Suprapubic skin (tissue), 4 donors: ENCODE measurements at regions not wholly inside any gene's neighbourhood (a gene's known extent, or its start where the extent isn't known, plus 50 kb on each side); places are given as distances from the start of the nearest gene placed in this dataset.

Experiments
- DNase-seq, 2 donors: peaks; one replicate each; pipeline ENCODE4 v3.0.0-alpha.2; 2019; ENCODE audit warnings: low spot score in 2 of 2
- H3K27ac ChIP-seq: fragments of 200-600 bp; sonication (generic); one replicate; pipeline ENCODE4 v1.5.1; 2019
- H3K27me3 ChIP-seq: fragments of 200-600 bp; sonication (generic); one replicate; pipeline ENCODE4 v1.5.1; 2019
- H3K36me3 ChIP-seq: fragments of 200-600 bp; sonication (generic); one replicate; pipeline ENCODE4 v1.5.1; 2019
- H3K4me1 ChIP-seq: fragments of 200-600 bp; sonication (generic); one replicate; pipeline ENCODE4 v1.5.1; 2019
- H3K4me3 ChIP-seq: fragments of 200-600 bp; sonication (generic); one replicate; pipeline ENCODE4 v1.5.1; 2019; ENCODE audit warnings: mild to moderate bottlenecking
- H3K9me3 ChIP-seq: fragments of 200-600 bp; sonication (generic); one replicate; pipeline ENCODE4 v1.5.1; 2019
- CTCF ChIP-seq, 2 donors: fragments of 200-600 bp in 1 of 2; fragments of 450-650 bp in 1 of 2; sonication (generic) in 1 of 2; IDR thresholded peaks; one replicate each; pipeline ENCODE4 v1.5.1; 2016 to 2019; ENCODE audit warnings: antibody characterized with exemption in 2 of 2, mild to moderate bottlenecking in 1 of 2, moderate library complexity in 1 of 2
- EP300 ChIP-seq: sonication (generic); formaldehyde crosslinking; IDR thresholded peaks from one replicate; pipeline ENCODE4 v1.6.1; 2017; ENCODE audit warnings: antibody characterized with exemption
- POLR2A ChIP-seq, 2 donors: fragments of 450-650 bp; IDR thresholded peaks; one replicate each; pipeline ENCODE4 v1.6.1; 2017; ENCODE audit warnings: antibody characterized with exemption in 2 of 2, mild to moderate bottlenecking in 2 of 2, moderate library complexity in 2 of 2
- POLR2AphosphoS5 ChIP-seq, 3 donors: sonication (generic); formaldehyde crosslinking; IDR thresholded peaks; one replicate each; pipeline ENCODE4 v1.6.1; 2017; ENCODE audit warnings: antibody characterized with exemption in 3 of 3
- WGBS: methylation state at CpG from one replicate; pipeline ENCODE4 v1.1.5; 2018; 5-methylcytosine and 5-hydroxymethylcytosine counted together

- DNase-seq, result no peak
- Histone ChIP-seq H3K9me3 (no peaks in the 10 kb centered on the region), H3K4me1 (no peaks in the 10 kb centered on the region), H3K27ac (no peak overlapping the region), H3K27me3 (no peaks in the 10 kb centered on the region), H3K36me3 (no peaks in the 10 kb centered on the region), H3K4me3 (no peak overlapping the region)
- no peak for TF ChIP-seq POLR2A (IDR thresholded peaks at IDR 0.05)
- no peak for TF ChIP-seq CTCF (IDR thresholded peaks at IDR 0.05)
- no peak for TF ChIP-seq EP300
- no peak for TF ChIP-seq POLR2AphosphoS5 (IDR thresholded peaks at IDR 0.05)
Measured at GRCh38 chr3:154990543-154990942, 89.6 kb upstream of the MME start.

- no peak overlapping the region for H3K4me3 ChIP-seq
- H3K4me1 ChIP-seq, result no peaks in the 10 kb centered on the region
- no peak overlapping the region for H3K27ac ChIP-seq
- TF ChIP-seq CTCF (IDR thresholded peaks at IDR 0.05), result no peak
- no peaks in the 10 kb centered on the region for H3K9me3 ChIP-seq
- no peaks in the 10 kb centered on the region for H3K36me3 ChIP-seq
- no peaks in the 10 kb centered on the region for H3K27me3 ChIP-seq
- WGBS, result 91% methylated on average over 1 of the region's 1 CpG
- DNase-seq, result no peak
Measured at GRCh38 chr3:154987846-154988245, 92.3 kb upstream of the MME start.

- Histone ChIP-seq H3K4me3 (no peak overlapping the region), H3K9me3 (no peaks in the 10 kb centered on the region), H3K36me3 (no peaks in the 10 kb centered on the region), H3K27me3 (no peaks in the 10 kb centered on the region), H3K27ac (no peak overlapping the region), H3K4me1 (no peaks in the 10 kb centered on the region)
- no peak for TF ChIP-seq EP300
- no peak for TF ChIP-seq CTCF (IDR thresholded peaks at IDR 0.05)
- no peak for TF ChIP-seq POLR2A (IDR thresholded peaks at IDR 0.05)
- TF ChIP-seq POLR2AphosphoS5 (IDR thresholded peaks at IDR 0.05), result no peak
- no peak for DNase-seq
- 37% methylated on average over 1 of the region's 1 CpG for WGBS
Measured at GRCh38 chr3:154981664-154982063, 98.5 kb upstream of the MME start.

- TF ChIP-seq CTCF (IDR thresholded peaks at IDR 0.05) (no peak), EP300 (no peak), POLR2A (IDR thresholded peaks at IDR 0.05) (no peak), POLR2AphosphoS5 (IDR thresholded peaks at IDR 0.05) (no peak)
- H3K27ac ChIP-seq, result no peak overlapping the region
- DNase-seq, result no peak
- no peaks in the 10 kb centered on the region for H3K4me1 ChIP-seq
- H3K9me3 ChIP-seq, result no peaks in the 10 kb centered on the region
- no peak overlapping the region for H3K4me3 ChIP-seq
- no peaks in the 10 kb centered on the region for H3K27me3 ChIP-seq
- no peaks in the 10 kb centered on the region for H3K36me3 ChIP-seq
Measured at GRCh38 chr3:154981201-154981600, 98.9 kb upstream of the MME start.

GRCh38 chr3:154979331-154979730, 100.8 kb upstream of the MME start:
- H3K36me3 ChIP-seq, result no peaks in the 10 kb centered on the region
- 81% methylated on average over 5 of the region's 5 CpGs for WGBS
- no peak overlapping the region for H3K27ac ChIP-seq
- H3K4me3 ChIP-seq, result no peak overlapping the region
- DNase-seq, result no peak
- H3K4me1 ChIP-seq, result no peaks in the 10 kb centered on the region
- H3K9me3 ChIP-seq, result no peaks in the 10 kb centered on the region
- TF ChIP-seq POLR2A (IDR thresholded peaks at IDR 0.05), result no peak
- no peak for TF ChIP-seq EP300
- no peak for TF ChIP-seq CTCF (IDR thresholded peaks at IDR 0.05)
- no peak for TF ChIP-seq POLR2AphosphoS5 (IDR thresholded peaks at IDR 0.05)
- H3K27me3 ChIP-seq, result no peaks in the 10 kb centered on the region
